A549 (cell line): ENCODE measurements at regions not wholly inside any gene's neighbourhood (a gene's known extent, or its start where the extent isn't known, plus 50 kb on each side); places are given as distances from the start of the nearest gene placed in this dataset.

ENCODE experiments used
- CBX8 ChIP-seq: fragments of 200-600 bp; sonication (generic); IDR thresholded peaks from 2 replicates; pipeline ENCODE4 v1.6.1; 2016
- CEBPB ChIP-seq, 2 experiments: fragments of >200 bp in 1 of 2; sonication (Bioruptor Twin) in 1 of 2; formaldehyde crosslinking in 1 of 2; IDR thresholded peaks; 2 replicates each; pipeline ENCODE4 v1.6.1; 2012 to 2016
- CTCF ChIP-seq: fragments of >200 bp; sonication (Bioruptor Twin); formaldehyde crosslinking; IDR thresholded peaks from 3 replicates; pipeline ENCODE4 v1.5.1; 2016
- EP300 ChIP-seq, 2 experiments: fragments of >200 bp; sonication (Bioruptor Twin); formaldehyde crosslinking; IDR thresholded peaks; 2 replicates in 1 of 2; 3 replicates in 1 of 2; pipeline ENCODE4 v1.6.1; 2016 to 2017
- MAFK ChIP-seq: fragments of 450-650 bp; IDR thresholded peaks from 2 replicates; pipeline ENCODE4 v1.6.1; 2014; ENCODE audit not compliant: partially characterized antibody
- SMC3 ChIP-seq: fragments of >200 bp; sonication (Bioruptor Twin); formaldehyde crosslinking; IDR thresholded peaks from 3 replicates; pipeline ENCODE4 v1.6.1; 2018; ENCODE audit warnings: inconsistent platforms
- TP53 ChIP-seq: fragments of 250-450 bp; sonication (Bioruptor Pico); IDR thresholded peaks from 2 replicates; pipeline ENCODE4 v1.5.0; 2021; ENCODE audit warnings: mild to moderate bottlenecking, moderate library complexity
- TF ChIP-seq, protein P1 (sequence below): IDR thresholded peaks from 2 replicates; pipeline ENCODE4 v1.6.1; 2012; ENCODE audit warnings: low read depth, borderline replicate concordance

DNA sequence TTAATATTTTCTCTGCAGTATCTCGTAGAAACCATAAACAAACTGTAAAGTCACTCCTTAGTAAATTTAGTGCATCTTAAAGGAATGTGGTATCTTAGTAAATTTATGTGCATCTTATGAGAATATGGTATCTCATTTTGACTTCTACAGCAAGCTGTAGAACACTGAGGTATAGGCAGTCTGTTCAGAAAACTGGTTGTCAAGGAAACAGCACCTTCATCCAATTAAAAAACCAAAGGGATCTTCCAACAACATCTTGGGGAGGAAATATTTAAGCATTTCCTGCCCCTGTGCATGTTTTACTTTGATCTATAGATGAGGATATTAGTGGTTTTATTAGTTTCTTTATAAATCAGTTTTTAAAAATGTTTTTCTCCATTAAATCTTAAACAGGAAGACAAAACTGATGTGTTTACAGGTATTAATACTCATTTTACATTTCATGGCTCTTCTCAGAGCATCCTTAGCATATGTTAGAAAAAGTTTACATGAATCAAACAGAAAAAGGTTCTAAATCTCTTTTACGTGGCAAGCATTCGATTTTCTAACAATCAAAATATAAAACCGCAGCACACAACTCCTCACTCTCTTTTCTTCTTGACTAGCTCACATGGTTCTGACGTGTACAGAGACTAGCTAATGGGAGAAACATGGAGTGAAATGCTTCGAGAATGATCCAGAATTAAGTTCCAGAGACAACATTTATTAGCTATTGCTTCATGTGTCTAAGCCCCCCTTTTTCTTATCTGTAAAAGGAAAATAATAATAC, 668.8 kb downstream of the PTPRC start:
- TF ChIP-seq SMC3 (no peak), EP300 (IDR thresholded peaks at IDR 0.05) (no peak), CEBPB (IDR thresholded peaks at IDR 0.05) (no peak), CTCF (no peak), CBX8 (no peak), MAFK (no peak), TP53 (CRISPR knock-in tag) (no peak)
- TF ChIP-seq, protein P1, sequence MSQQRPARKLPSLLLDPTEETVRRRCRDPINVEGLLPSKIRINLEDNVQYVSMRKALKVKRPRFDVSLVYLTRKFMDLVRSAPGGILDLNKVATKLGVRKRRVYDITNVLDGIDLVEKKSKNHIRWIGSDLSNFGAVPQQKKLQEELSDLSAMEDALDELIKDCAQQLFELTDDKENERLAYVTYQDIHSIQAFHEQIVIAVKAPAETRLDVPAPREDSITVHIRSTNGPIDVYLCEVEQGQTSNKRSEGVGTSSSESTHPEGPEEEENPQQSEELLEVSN, result no peak
